IMR-90 (cell line): ENCODE measurements at regions not wholly inside any gene's neighbourhood (a gene's known extent, or its start where the extent isn't known, plus 50 kb on each side); places are given as distances from the start of the nearest gene placed in this dataset.

ENCODE experiments used
- BHLHE40 ChIP-seq: fragments of 150-350 bp; IDR thresholded peaks from 2 replicates; pipeline ENCODE4 v1.6.1; 2016; ENCODE audit warnings: mild to moderate bottlenecking, low read depth, low read length
- CEBPB ChIP-seq: IDR thresholded peaks from 2 replicates; pipeline ENCODE4 v1.6.1; 2012; ENCODE audit warnings: low read depth, low read length, improper control_type of control experiment
- CHD1 ChIP-seq: IDR thresholded peaks from 2 replicates; pipeline ENCODE4 v1.6.1; 2012; ENCODE audit warnings: low read depth, low read length, improper control_type of control experiment
- CTCF ChIP-seq: conservative IDR thresholded peaks from 2 replicates; pipeline ENCODE4 v1.5.1; 2012; ENCODE audit warnings: mild to moderate bottlenecking, low read depth, low read length, improper control_type of control experiment
- ELK1 ChIP-seq: fragments of 150-350 bp; IDR thresholded peaks from 2 replicates; pipeline ENCODE4 v1.6.1; 2016; ENCODE audit warnings: low read depth, mild to moderate bottlenecking, low read length, moderate library complexity, borderline replicate concordance
- MAFK ChIP-seq: IDR thresholded peaks from 2 replicates; pipeline ENCODE4 v1.6.1; 2012; ENCODE audit warnings: low read depth, low read length, improper control_type of control experiment
- MAZ ChIP-seq: IDR thresholded peaks from 2 replicates; pipeline ENCODE4 v1.6.1; 2012; ENCODE audit warnings: low read depth, mild to moderate bottlenecking, low read length, improper control_type of control experiment, moderate library complexity, borderline replicate concordance
- MXI1 ChIP-seq: IDR thresholded peaks from 2 replicates; pipeline ENCODE4 v1.6.1; 2012; ENCODE audit warnings: low read depth, mild to moderate bottlenecking, low read length, moderate library complexity, borderline replicate concordance
- NFE2L2 ChIP-seq: fragments of 150-350 bp; IDR thresholded peaks from 2 replicates; pipeline ENCODE4 v1.6.1; 2016; ENCODE audit warnings: low read depth, mild to moderate bottlenecking, low read length
- POLR2A ChIP-seq: IDR thresholded peaks from 2 replicates; pipeline ENCODE4 v1.6.1; 2012; ENCODE audit warnings: mild to moderate bottlenecking, low read depth, low read length
- RAD21 ChIP-seq: IDR thresholded peaks from 2 replicates; pipeline ENCODE4 v1.6.1; 2012; ENCODE audit warnings: low read length, improper control_type of control experiment
- RCOR1 ChIP-seq: IDR thresholded peaks from 2 replicates; pipeline ENCODE4 v1.6.1; 2012; ENCODE audit warnings: mild to moderate bottlenecking, low read length, improper control_type of control experiment; ENCODE audit not compliant: insufficient replicate concordance
- SMC3 ChIP-seq: fragments of 150-350 bp; IDR thresholded peaks from 2 replicates; pipeline ENCODE4 v1.6.1; 2016; ENCODE audit warnings: low read depth, mild to moderate bottlenecking, antibody characterized with exemption, low read length, moderate library complexity
- TF ChIP-seq, protein P1 (sequence below): fragments of 150-350 bp; IDR thresholded peaks from 2 replicates; pipeline ENCODE4 v1.6.1; 2017; ENCODE audit warnings: mild to moderate bottlenecking, antibody characterized with exemption, low read length, low read depth

GRCh38 chr10:29735628-29736365 lies 101.0 kb upstream of the SVIL start:
- TF ChIP-seq CEBPB (no peak), CTCF (peak; percentile 81), RAD21 (peak; percentile 71), RCOR1 (no peak), POLR2A (no peak; the same call in 1 of the 2 replicates), ELK1 (no peak), MXI1 (peak; percentile 27; the same call in 1 of the 2 replicates), MAFK (no peak), SMC3 (peak; percentile 63), MAZ (peak; percentile 99), BHLHE40 (no peak), NFE2L2 (no peak), CHD1 (no peak)
- TF ChIP-seq, protein P1, sequence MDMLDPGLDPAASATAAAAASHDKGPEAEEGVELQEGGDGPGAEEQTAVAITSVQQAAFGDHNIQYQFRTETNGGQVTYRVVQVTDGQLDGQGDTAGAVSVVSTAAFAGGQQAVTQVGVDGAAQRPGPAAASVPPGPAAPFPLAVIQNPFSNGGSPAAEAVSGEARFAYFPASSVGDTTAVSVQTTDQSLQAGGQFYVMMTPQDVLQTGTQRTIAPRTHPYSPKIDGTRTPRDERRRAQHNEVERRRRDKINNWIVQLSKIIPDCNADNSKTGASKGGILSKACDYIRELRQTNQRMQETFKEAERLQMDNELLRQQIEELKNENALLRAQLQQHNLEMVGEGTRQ: no peak
